IPS DF 4.7 (cell line): ENCODE measurements at regions not wholly inside any gene's neighbourhood (a gene's known extent, or its start where the extent isn't known, plus 50 kb on each side); places are given as distances from the start of the nearest gene placed in this dataset.
"Not testable (repeated sequence)": the region's sequence is repeated elsewhere in the genome, so short reads cannot be mapped to it uniquely, and the experiment has no call there.

Experiments used
- DNase-seq: peaks from one replicate; pipeline ENCODE4 v3.0.0-alpha.2; 2013; ENCODE audit warnings: low spot score; ENCODE audit errors: extremely low read depth

GRCh38 chr2:53114582-53114981 lies 653.0 kb upstream of the CHAC2 start:
- no peak for DNase-seq

DNA sequence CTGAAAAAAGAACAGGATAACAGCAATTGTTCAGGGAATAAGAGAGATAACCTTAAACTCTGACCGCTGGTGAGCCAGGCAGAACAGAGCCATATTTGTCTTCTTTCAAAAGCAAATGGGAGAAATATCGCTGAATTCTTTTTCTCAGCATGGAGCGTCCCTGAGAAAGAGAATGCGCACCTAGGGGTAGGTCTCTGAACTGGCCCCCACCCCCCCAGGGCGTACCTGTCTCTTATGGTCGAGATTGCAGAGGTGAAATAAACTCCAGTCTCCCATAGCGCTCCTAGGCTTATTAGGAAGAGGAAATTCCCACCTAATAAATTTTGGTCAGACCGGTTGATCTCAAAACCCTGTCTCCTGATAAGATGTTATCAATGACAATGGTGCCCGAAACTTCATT lies 655.2 kb upstream of the CHAC2 start:
- not testable (repeated sequence) for DNase-seq

GRCh38 chr2:53111406-53111805 lies 656.2 kb upstream of the CHAC2 start:
- DNase-seq: no peak

DNA sequence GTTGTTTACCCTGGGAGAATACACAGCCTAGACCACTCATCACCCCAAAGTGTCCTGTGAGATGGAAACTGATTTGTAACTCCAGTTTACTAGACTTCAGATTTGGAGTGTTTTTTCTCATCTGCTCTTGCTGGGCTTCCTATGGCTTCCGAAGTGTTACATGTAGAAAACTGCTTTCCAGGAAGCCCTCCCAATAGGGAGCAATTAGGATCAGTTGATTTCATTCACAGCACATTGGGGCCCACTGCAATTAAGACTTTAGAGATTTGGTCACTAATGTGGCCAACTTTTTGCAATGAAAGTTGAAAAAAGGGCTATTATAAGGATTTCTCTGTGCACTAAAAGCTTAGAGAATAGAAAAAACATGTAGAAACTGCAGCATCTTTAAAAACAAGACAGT lies 656.6 kb upstream of the CHAC2 start:
- no peak for DNase-seq

DNA sequence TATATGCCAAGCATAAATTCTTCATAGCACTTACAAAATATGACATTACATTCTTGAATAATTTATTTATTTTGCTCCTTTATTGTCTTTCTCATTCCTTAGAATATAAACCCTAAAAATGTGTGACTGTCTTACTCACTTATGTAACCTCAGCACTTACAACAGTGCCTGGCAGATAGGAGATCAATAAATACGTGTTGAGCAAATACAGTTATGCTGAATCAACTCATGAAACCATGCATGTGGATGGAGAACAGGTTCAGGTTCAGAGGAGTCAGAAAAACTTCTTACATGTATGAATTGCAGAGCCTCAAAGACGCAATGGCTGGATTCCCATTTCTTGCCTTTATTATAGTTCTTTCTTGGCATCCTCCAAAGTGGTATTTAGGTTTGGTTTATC lies 659.4 kb upstream of the CHAC2 start:
- no peak for DNase-seq

- peak; percentile 11 for DNase-seq
These were observed 663.3 kb upstream of the CHAC2 start for GRCh38 chr2:53104263-53104662.

DNA sequence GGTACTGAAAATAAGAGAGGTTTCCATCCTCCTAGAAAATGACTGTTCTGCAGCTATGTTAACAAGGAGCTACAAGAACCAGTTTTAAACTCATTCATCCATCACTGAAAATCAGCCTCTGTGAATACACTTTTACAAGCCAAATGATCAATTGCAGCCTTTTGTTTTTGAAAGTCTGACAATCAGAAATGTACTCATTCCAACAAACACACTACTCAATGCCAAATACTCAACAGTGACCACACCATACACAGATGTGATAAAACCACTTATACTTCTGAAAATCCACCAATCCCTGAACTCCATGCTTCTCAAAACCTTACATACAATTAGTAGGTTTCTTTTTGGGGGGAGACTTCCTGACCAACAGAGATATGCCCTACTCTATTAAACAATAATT lies 663.9 kb upstream of the CHAC2 start:
- DNase-seq: no peak

DNA sequence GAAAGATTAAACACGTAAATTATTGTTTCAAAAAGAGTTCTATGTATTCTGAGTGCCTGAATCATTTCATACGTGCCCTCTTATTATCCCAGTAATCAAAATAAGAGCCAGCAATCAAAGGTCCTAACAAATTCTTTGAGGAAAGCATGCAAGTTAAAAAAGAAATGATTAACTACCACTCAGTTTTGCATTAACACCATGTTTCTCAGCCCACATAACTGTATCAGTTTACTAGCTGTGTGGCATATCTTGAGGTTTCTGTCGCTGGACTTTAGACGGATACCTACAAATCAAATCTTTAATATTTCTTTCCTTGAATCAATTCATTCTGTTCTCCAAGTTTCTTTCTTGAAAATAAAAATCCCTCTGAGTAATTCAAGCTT lies 668.9 kb upstream of the CHAC2 start:
- no peak for DNase-seq

GRCh38 chr2:53096351-53096750 lies 671.3 kb upstream of the CHAC2 start:
- no peak for DNase-seq

GRCh38 chr2:53095664-53096063 lies 671.9 kb upstream of the CHAC2 start:
- DNase-seq: no peak

DNA sequence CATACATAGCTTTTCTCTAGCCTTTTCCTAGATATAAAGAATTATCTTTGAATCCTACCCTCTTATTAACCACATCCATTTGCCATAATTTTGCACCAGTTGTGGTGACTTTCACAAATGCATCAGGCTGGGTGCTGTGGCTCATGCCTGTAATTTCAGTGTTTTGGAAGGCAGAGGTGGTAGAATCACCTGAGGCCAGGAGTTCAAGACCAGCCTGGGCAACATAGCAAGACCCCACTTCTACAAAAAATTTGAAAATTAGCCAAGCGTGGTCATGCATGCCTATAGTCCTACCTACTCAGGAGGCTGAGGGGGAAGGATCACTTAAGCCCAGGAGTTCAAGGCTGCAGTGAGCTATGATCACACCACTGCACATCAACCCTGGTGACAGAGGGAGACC lies 672.4 kb upstream of the CHAC2 start:
- no peak for DNase-seq

DNA sequence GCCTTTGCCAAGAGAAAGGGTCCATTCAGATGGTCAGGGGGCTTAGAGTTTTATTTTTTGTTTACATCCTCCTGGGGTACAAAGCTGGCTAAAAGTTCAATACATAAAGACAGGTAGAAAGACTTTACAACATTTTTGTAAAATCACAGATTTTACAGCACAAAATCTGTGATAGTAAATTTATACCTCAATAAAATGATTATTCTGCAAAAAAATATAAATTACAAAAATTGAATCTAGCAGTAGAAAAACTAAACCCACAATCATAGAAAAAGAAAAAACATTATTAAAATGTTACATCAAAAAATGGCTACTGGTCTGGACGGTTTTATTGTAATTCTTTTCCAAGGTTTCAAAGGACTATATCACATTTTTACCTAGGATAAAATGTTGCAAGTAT lies 674.2 kb upstream of the CHAC2 start:
- no peak for DNase-seq

GRCh38 chr2:53091183-53091582 lies 676.4 kb upstream of the CHAC2 start:
- no peak for DNase-seq

- DNase-seq: no peak
These were observed 679.6 kb upstream of the CHAC2 start for GRCh38 chr2:53087874-53088461.

GRCh38 chr2:53087262-53087873 lies 680.2 kb upstream of the CHAC2 start:
- DNase-seq: no peak

DNA sequence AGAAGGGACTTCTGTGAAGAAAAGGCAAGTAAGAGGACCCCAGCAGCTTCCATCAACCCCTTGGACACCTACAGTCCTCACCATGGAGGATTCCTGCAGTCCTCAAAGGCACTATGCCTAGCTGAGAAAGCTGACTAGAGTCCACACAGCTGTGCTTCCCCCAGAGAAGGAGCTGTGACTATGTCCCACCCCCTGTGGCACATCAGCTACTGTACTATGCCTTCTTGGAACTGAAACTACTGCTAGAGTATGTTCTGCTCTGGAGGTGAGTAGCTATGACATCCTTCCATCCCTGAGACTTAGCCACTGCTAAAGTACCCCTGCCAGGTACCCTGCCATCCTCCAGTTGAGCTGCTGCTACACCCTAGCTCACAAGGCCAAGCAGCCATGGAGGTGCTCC lies 690.2 kb upstream of the CHAC2 start:
- no peak for DNase-seq

- DNase-seq: no peak
These were observed 691.8 kb upstream of the CHAC2 start for GRCh38 chr2:53075760-53076159.

- DNase-seq: no peak
These were observed 700.1 kb upstream of the CHAC2 start for GRCh38 chr2:53067533-53067932.

- no peak for DNase-seq
These were observed 700.5 kb upstream of the CHAC2 start for GRCh38 chr2:53067056-53067455.

DNA sequence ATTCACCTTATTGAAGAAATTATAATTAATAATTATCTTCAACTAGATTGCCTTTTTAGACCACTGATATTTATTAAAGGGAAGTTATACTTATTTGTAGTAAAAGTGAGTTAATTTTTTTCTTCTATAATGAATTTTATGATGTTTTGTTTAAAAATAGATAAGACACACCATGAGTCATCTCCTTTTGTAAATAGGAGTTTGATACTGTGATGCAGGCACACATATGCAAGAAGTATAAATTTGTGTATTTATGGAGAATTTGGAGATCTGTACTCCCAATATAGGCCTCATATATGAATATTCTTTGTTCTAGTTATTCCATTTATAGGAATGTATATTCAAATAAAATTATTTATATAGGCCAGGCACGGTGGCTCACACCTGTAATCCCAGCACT lies 703.5 kb upstream of the CHAC2 start:
- DNase-seq: no peak

- DNase-seq: peak; percentile 22
These were observed 709.1 kb upstream of the CHAC2 start for GRCh38 chr2:53058526-53058925.

- no peak for DNase-seq
These were observed 713.7 kb upstream of the CHAC2 start for GRCh38 chr2:53053937-53054336.

DNA sequence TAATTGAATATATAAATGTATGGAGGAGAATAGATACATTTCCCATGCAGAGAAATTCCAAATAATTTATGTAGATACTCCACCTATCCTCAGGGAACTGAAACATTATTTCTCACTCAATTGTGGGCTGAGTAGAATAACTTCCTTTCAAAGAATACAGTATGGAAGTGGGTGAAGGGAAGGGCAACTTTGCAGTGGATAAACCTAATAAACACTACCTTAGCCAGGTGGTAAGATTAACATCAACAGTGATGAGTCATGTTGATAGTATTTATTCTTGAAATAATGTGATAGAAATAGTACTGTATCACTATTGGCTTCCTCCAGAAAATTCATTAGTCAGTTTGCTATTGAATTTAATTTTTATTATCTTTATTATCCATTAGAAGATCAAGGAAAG lies 716.4 kb upstream of the CHAC2 start:
- DNase-seq: no peak
